GM21360 (cell line): ENCODE measurements at regions not wholly inside any gene's neighbourhood (a gene's known extent, or its start where the extent isn't known, plus 50 kb on each side); places are given as distances from the start of the nearest gene placed in this dataset.

Experiments
- ATAC-seq: cut with Tn5 transposase; IDR thresholded peaks from one replicate; pipeline ENCODE4 v1.9.1; 2021; ENCODE audit warnings: mild to moderate bottlenecking, moderate library complexity; ENCODE audit not compliant: unreplicated experiment

- ATAC-seq, result no peak
These were observed 335.2 kb upstream of the LRATD1 start for GRCh38 chr2:14297340-14297739.

DNA sequence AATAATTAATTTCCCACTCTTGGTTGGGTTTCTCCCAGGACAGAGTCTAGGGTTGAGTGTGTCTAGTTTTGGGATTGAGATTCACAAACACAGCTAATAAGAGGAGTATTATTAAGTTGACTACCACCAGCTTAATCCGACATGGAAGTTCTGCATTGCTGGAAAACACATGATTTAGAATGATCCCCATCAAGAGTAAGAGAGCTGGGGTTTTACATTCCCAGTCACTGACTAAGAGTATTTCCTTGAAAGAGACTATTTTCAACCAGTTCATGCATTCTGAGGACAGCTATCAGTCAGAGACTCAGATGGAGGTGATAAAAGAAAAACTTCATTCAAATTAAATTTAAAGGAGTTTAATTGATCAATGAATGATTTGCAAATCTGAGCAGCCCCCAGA, 334.6 kb upstream of the LRATD1 start:
- no peak for ATAC-seq

GRCh38 chr2:14301331-14301730, 331.2 kb upstream of the LRATD1 start:
- no peak for ATAC-seq

DNA sequence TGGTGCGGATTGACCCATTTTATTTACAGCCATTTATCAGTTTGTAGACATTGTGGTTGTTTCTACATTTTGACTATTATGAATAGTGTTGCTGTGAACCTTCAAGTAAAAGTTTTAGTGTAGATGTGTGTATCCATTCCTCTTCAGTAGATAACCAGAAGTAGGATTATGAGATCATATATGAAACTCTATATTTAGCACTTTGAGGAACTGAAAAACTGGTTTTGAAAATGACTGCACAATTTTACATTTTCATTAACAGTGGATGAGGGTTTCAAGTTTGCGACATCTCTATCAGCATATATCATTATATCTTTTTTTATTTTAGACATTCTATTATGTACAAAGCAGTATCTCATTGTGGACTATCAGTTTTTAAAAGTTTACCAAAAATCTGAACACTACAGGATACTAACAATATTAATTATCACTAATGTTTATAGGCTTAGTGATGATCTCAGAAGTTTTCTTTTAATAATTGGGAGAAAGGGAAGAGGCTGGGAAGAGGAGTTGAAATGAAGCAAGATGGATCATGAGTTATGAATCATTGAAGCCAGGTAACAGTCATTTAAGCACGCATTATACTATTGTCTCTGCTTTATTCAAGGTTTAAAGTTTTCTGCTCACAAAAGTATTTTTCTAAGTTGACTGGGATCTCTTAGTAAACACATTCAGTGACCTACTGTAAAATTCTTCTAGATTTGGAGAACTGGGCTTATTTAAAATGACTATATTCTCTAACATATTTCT, 329.0 kb upstream of the LRATD1 start:
- peak; percentile 88 for ATAC-seq

DNA sequence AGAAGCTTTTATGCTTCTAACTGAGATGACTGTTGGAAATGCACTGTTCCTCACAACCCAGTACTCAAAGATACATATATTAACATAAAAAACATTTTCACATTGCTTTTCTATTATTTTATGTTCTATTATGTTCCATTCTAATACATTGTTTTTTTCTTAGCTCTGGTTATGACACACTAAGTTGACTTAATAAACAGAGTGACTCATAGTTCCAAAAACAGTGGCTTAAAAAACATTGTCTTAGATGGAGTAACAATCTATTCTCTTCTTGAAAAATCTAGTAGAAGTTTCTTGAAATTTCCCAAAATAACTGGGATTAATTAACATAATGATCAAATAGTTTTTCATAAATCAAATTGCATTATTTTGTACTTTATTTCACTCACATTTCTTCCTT, 328.2 kb upstream of the LRATD1 start:
- no peak for ATAC-seq

DNA sequence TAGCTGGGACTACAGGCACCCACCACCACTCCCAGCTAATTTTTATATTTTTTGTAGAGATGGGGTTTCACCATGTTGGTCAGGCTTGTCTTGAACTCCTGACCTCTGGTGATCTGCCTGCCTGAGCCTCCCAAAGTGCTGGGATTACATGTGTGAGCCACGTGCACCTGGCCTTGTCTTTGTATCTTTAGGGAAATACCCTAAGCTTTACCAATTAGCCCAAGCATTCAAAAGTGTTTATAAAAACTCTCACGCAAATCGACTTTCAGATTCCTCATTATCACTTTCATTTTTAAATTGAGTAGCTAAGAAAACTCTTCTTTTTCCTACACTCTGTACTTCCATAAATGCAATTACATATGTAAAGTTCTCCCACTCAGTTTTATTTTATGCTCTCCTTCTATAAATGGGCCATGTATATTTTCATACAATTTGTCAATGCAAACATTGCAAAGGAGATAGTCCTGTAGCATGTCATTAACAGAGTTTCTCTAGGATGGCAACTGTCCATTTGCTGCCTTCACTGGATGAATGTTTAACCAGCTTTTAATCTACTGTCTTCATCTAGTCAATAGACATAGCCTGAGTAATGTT, 326.2 kb upstream of the LRATD1 start:
- peak; percentile 60 for ATAC-seq

DNA sequence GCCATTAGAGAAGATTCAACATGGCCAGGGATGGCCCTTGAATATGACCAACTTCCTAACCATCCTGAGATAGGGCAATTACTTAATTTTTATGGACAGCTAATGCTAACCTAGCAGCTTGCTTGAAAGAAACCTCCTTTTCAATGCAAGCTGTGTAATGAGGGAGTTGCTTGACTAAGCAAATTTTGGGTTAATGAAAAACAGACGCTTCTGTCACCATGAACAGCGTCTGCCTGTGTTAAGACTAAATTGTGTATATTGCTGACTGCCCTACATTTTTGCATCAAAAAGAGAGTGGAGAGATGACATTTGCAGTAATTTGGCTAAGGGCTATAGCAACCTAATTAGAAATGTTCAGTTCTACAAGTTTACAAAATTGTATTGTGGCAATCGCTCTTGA, 319.2 kb upstream of the LRATD1 start:
- no peak for ATAC-seq

- ATAC-seq, result no peak
These were observed 315.9 kb upstream of the LRATD1 start for GRCh38 chr2:14316594-14316993.

DNA sequence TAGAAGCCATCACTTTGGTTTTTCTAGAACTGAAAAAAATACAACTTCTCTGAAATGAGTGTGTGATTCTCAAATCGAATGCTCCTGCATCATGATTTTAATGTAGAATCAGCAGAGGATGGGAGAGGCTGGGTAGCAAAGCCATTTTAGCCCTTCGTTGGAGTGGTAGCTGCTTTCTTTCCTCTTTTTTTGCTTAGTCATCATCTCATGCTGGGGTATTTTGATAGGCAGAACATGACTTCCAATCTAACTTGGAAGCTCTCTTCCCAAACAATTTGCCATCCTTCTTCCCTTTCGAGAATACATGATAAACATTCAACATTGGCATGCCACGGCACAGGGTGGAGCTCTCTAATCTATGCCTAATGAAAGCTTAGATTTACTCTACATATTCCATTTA, 311.2 kb upstream of the LRATD1 start:
- ATAC-seq, result no peak

DNA sequence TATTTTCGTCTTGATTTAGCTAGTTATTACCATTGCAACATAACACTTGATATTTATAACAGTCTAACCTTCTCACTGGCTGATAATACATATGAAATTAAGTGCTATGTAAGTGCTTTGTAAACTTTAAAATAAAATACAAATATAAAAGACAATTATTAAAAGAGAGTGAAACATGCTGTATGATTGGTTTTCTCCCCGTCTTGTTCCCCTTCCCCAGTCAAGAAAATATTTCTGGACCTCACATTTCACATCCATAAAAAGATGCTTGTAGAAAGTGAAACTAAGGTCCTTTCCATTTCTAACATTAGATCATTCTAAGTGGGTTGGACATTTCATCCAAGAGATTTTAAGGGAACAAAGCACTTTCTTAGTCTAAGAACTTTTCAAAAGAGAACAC, 310.2 kb upstream of the LRATD1 start:
- ATAC-seq, result no peak

GRCh38 chr2:14324308-14324707, 308.2 kb upstream of the LRATD1 start:
- ATAC-seq, result no peak

- ATAC-seq, result no peak
These were observed 301.6 kb upstream of the LRATD1 start for GRCh38 chr2:14330884-14331283.

GRCh38 chr2:14336759-14337382, 295.6 kb upstream of the LRATD1 start:
- ATAC-seq, result no peak

GRCh38 chr2:14340703-14341102, 291.8 kb upstream of the LRATD1 start:
- no peak for ATAC-seq

DNA sequence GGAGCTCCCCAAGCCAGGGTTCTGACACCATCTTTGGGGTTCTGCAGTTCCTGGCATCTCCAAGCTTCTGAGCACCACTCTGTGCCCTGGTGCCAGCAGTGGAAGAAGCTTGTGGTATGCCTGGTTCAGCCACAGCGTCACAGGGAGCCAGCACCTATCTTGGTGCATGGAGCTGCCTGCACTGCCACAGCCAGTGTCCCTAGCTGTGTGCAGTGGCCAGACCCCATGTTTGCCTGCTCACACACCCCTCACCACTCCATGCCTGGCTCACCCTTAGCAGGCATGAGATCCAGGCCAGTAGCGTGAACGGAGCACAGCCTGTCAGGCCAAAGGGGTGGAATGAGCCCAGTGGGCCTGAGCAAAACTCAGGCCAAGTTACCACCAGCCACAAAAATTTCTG, 290.2 kb upstream of the LRATD1 start:
- no peak for ATAC-seq

GRCh38 chr2:14344355-14344754, 288.2 kb upstream of the LRATD1 start:
- no peak for ATAC-seq

GRCh38 chr2:14348247-14348646, 284.3 kb upstream of the LRATD1 start:
- no peak for ATAC-seq

GRCh38 chr2:14350856-14351255, 281.7 kb upstream of the LRATD1 start:
- ATAC-seq, result no peak

DNA sequence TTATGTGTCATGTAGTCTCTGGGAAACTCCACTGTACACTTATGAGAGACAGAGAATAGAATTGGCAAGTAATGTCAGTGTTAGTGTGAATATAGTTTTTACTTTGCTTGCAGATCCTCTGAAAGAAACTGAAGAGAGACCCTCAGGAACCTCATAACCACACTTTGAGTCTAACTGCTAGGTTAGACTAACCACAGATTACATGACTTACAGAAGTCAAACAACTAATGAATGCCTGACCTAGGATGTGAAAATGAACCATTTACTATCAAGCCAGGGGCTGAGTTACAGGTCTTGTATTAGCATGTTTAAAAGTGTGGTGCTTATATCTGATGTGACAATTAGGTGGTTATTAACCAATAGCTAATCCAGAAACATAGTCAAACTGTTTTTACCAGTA, 280.4 kb upstream of the LRATD1 start:
- ATAC-seq, result no peak

DNA sequence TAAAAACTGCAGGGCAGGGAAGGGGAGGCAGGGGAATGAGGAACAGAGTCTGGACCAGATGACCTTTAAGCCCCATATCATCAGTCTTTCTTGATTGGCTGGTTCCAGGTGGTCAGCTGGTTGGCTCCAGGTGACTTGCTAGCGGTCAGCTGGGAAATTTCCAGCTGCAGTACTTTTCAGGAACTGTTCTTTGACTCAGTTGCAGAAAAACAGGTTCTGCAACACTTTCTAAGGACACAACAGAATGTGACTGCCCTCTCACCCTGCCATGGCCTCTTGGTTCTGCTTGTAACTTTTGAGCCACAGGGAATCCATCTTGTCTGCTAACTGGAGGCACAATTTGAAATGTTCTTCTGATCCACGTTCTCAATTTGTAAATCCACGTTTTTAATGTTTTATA, 278.3 kb upstream of the LRATD1 start:
- no peak for ATAC-seq

- ATAC-seq, result no peak
These were observed 277.4 kb upstream of the LRATD1 start for GRCh38 chr2:14355102-14355501.

- no peak for ATAC-seq
These were observed 274.2 kb upstream of the LRATD1 start for GRCh38 chr2:14358339-14358738.
